Kidney epithelial cell (primary cell): ENCODE measurements at regions not wholly inside any gene's neighbourhood (a gene's known extent, or its start where the extent isn't known, plus 50 kb on each side); places are given as distances from the start of the nearest gene placed in this dataset.

Experiments used
- DNase-seq: peaks from one replicate; pipeline ENCODE4 v3.0.0-alpha.2; 2010; ENCODE audit warnings: low read depth
- H3K27me3 ChIP-seq: 2 replicates; pipeline ENCODE4 v1.6.0; 2011; ENCODE audit warnings: low read length; ENCODE audit not compliant: control insufficient read depth, insufficient read depth
- H3K36me3 ChIP-seq: 2 replicates; pipeline ENCODE4 v1.5.1; 2011; ENCODE audit warnings: low read length; ENCODE audit not compliant: control insufficient read depth, insufficient read depth
- H3K4me3 ChIP-seq: 2 replicates; pipeline ENCODE4 v1.5.1; 2011; ENCODE audit warnings: low read depth, mild to moderate bottlenecking, control low read depth, low read length
- CTCF ChIP-seq: IDR thresholded peaks from 2 replicates; pipeline ENCODE4 v1.5.1; 2011; ENCODE audit warnings: mild to moderate bottlenecking, moderate library complexity, low read length, control low read depth, inconsistent platforms; ENCODE audit not compliant: insufficient read depth, poor library complexity, severe bottlenecking

GRCh38 chr9:75504721-75505120 is 385.8 kb upstream of the PCSK5 start:
- Histone ChIP-seq H3K4me3 (no peak overlapping the region), H3K27me3 (no peaks in the 10 kb centered on the region), H3K36me3 (no peaks in the 10 kb centered on the region)
- DNase-seq = no peak
- TF ChIP-seq CTCF = no peak

DNA sequence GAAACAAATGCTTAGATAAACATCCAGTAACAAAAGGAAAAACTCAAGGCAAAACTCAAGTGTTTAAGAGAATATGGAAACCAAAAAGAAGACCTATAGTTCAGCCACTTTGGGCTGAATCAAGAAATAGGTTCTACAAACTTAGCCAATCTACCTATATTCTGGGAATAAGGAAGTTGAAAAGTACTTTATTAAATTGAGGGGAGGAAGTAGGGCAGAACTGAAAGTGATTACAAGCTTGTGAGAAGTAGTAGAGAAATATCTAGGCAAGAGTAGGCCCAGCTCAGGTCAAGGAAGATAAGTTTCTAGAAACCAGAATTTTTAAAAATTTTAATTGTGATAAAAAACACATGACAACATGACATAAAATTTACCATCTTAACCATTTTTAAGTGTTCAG is 384.8 kb upstream of the PCSK5 start:
- TF ChIP-seq CTCF = no peak
- DNase-seq = no peak
- no peaks in the 10 kb centered on the region for H3K27me3 ChIP-seq
- H3K36me3 ChIP-seq = no peaks in the 10 kb centered on the region
- no peak overlapping the region for H3K4me3 ChIP-seq

DNA sequence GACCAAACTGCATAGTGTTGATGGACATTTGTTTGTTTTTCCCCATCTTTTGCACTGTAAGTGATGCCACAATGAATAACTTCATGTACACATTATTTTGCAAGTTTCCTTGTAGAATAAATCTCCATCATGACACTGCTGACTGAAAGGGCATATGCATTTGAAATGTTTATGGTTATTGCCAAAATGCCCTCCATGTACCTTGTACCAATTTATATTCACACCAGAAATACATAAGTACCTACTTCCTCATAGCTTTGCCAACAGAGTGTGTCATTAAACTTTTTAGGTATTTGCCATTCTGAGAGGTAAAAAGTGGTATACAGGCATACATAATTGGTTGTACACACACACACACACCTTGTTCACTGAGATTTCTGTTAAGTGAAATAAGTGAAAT is 361.0 kb upstream of the PCSK5 start:
- no peaks in the 10 kb centered on the region for H3K36me3 ChIP-seq
- no peaks in the 10 kb centered on the region for H3K27me3 ChIP-seq
- no peak for DNase-seq
- no peak for TF ChIP-seq CTCF
- no peak overlapping the region for H3K4me3 ChIP-seq

DNA sequence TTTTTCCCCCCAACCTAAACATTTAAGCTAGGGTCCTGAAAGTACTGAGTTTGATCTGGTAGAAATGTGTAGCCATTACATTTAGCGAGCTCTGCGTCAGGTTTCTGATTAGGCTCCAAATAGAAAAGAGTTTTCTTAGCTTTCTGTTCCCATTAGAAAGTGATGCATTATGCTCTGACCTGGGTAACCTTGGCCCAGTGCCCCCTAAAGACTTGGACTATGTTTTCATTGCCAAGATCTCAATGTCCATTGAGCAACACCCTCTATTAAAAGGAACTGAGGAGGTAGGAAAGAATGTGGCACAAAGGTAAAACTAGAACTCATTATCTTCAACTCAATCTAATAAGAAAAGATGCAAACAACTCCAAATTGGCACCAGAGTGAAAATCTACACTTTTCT is 358.9 kb upstream of the PCSK5 start:
- Histone ChIP-seq H3K4me3 (no peak overlapping the region), H3K36me3 (no peaks in the 10 kb centered on the region), H3K27me3 (no peaks in the 10 kb centered on the region)
- no peak for DNase-seq
- no peak for TF ChIP-seq CTCF

DNA sequence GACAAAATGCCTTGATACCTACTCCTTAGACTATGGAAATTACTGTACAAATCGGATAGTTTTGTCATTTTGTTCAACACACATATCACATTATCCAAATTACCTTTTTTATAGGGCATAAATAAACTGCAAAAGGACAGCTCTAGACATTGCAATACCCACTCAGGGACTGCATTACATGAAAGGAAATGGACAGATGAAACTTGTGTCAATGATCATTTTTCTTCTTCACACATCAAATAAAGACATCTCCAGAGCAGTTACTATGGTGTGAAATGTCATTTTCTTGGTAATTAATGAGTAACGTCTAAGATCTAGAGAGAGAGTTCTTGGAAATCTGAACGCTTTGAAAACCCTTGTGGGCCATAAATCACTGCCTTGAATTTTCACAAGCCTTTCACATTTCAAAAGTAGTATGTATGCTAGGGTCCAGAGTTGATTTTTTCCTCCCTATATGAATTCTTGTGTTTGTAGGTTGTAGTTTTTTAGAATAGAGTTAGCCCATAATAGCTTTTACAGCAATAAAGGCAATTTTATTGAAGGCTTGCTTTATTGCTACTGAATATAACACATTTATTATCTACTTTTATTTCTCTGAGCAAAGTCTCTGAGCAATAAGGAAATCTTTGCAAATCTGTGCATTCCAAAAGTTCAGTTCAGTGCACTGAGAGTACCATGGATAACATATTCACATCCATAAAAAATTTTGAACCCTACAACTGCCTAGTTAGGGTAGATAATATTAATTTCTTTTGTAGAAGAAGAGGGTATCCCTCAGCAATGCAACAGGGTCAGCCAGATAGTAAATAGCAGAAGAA is 358.0 kb upstream of the PCSK5 start:
- DNase-seq = no peak
- Histone ChIP-seq H3K27me3 (no peaks in the 10 kb centered on the region), H3K36me3 (no peaks in the 10 kb centered on the region), H3K4me3 (no peak overlapping the region)
- no peak for TF ChIP-seq CTCF

DNA sequence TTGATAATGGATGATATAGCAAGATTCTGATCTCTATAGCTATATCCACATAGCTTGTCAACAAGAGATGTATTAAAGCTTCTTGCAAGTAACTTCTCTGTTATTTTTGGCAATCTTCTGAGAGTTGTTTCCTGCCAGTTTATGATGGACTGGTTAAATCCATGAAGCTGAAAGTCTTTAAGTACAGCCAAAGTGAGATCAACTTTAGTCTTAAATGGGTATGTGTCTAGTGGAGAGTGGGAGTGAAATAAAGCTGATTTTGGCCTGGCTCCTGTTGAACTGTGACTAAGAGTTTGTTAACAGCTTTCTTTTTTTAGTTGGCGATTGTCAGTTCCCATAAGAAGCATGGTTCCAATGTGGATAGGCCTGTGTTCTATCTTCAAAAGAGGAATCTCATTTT is 350.9 kb upstream of the PCSK5 start:
- Histone ChIP-seq H3K27me3 (no peaks in the 10 kb centered on the region), H3K36me3 (no peaks in the 10 kb centered on the region), H3K4me3 (no peak overlapping the region)
- no peak for DNase-seq
- no peak for TF ChIP-seq CTCF
